ENCODE measurements at regions not wholly inside any gene's neighbourhood (a gene's known extent, or its start where the extent isn't known, plus 50 kb on each side); places are given as distances from the start of the nearest gene placed in this dataset.

DNA sequence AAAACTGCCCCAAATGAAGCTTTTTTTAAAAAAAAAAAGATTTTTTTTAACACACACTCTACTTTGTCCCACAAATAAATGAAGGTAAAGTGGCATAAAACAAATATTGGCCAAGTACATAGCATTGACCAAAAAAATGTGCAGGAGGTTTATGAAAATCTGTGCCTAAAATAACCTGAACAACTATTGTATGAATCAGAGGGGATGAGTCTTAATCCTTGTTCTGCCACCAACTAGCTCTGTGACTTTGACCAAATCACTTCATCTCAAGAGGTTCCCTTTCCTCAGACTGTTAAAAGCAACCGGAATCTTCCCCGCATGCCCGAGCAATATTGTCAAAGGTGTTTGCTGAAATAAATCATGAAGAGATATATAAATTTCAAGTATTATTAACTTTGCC, 150.4 kb upstream of the NEBL start:
- no peak for TF ChIP-seq EZH2phosphoT487 (IDR thresholded peaks at IDR 0.05; ENCODE audit: low read depth)
- TF ChIP-seq, protein P1, sequence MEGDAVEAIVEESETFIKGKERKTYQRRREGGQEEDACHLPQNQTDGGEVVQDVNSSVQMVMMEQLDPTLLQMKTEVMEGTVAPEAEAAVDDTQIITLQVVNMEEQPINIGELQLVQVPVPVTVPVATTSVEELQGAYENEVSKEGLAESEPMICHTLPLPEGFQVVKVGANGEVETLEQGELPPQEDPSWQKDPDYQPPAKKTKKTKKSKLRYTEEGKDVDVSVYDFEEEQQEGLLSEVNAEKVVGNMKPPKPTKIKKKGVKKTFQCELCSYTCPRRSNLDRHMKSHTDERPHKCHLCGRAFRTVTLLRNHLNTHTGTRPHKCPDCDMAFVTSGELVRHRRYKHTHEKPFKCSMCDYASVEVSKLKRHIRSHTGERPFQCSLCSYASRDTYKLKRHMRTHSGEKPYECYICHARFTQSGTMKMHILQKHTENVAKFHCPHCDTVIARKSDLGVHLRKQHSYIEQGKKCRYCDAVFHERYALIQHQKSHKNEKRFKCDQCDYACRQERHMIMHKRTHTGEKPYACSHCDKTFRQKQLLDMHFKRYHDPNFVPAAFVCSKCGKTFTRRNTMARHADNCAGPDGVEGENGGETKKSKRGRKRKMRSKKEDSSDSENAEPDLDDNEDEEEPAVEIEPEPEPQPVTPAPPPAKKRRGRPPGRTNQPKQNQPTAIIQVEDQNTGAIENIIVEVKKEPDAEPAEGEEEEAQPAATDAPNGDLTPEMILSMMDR (IDR thresholded peaks at IDR 0.05; ENCODE audit: low read depth, low read length), result no peak

Data from OCI-LY3 (cell line).